K562 (cell line): ENCODE measurements at regions not wholly inside any gene's neighbourhood (a gene's known extent, or its start where the extent isn't known, plus 50 kb on each side); places are given as distances from the start of the nearest gene placed in this dataset.

Source experiments
- ASH1L ChIP-seq: fragments of 450-650 bp; IDR thresholded peaks from 2 replicates; pipeline ENCODE4 v1.6.1; 2018; ENCODE audit warnings: borderline replicate concordance, mild to moderate bottlenecking, low read depth; ENCODE audit not compliant: partially characterized antibody
- DPF2 ChIP-seq: fragments of 450-650 bp; IDR thresholded peaks from 2 replicates; pipeline ENCODE4 v1.6.1; 2016
- E2F3 ChIP-seq: fragments of 250-450 bp; sonication (Bioruptor Pico); IDR thresholded peaks from 2 replicates; pipeline ENCODE4 v1.4.0; 2020; ENCODE audit warnings: mild to moderate bottlenecking
- ELF1 ChIP-seq: fragments of 200-800 bp; sonication (Bioruptor generic); IDR thresholded peaks from 2 replicates; pipeline ENCODE4 v1.6.1; 2016; ENCODE audit warnings: missing genetic modification characterization, missing compliant biosample characterization
- HDGF ChIP-seq: fragments of 450-650 bp; IDR thresholded peaks from 2 replicates; pipeline ENCODE4 v1.6.1; 2016
- KLF16 ChIP-seq: IDR thresholded peaks from 2 replicates; pipeline ENCODE4 v1.6.1; 2016; ENCODE audit warnings: antibody characterized with exemption
- LCOR ChIP-seq: sonication (generic); formaldehyde crosslinking; IDR thresholded peaks from 2 replicates; pipeline ENCODE4 v1.8.0; 2022; ENCODE audit warnings: mild to moderate bottlenecking, missing genetic modification reagents
- MYBL2 ChIP-seq, 2 experiments: fragments of 450-650 bp in 1 of 2; sonication (generic) in 1 of 2; formaldehyde crosslinking in 1 of 2; IDR thresholded peaks; 2 replicates each; pipeline versions ENCODE4 v1.6.1 to v1.8.1; 2017 to 2022; ENCODE audit warnings: borderline replicate concordance in 1 of 2, inconsistent platforms in 1 of 2, low read depth in 1 of 2, mild to moderate bottlenecking in 1 of 2, missing genetic modification reagents in 1 of 2, moderate library complexity in 1 of 2
- TAF9B ChIP-seq: fragments of 450-650 bp; IDR thresholded peaks from 2 replicates; pipeline ENCODE4 v1.6.1; 2018; ENCODE audit warnings: mild to moderate bottlenecking; ENCODE audit not compliant: partially characterized antibody
- ZZZ3 ChIP-seq: fragments of 450-650 bp; IDR thresholded peaks from 2 replicates; pipeline ENCODE4 v1.6.1; 2016; ENCODE audit warnings: antibody characterized with exemption, mild to moderate bottlenecking, moderate library complexity
- TF ChIP-seq, protein P1 (sequence below): fragments of 250-450 bp; sonication (Bioruptor Pico); IDR thresholded peaks from 2 replicates; pipeline ENCODE4 v1.5.0; 2021; ENCODE audit warnings: mild to moderate bottlenecking, moderate library complexity
- TF ChIP-seq, protein P2 (sequence below): sonication (generic); formaldehyde crosslinking; IDR thresholded peaks from 2 replicates; pipeline ENCODE4 v1.8.0; 2022; ENCODE audit warnings: mild to moderate bottlenecking, missing genetic modification reagents
- TF ChIP-seq, protein P3 (sequence below): fragments of 450-650 bp; formaldehyde crosslinking; IDR thresholded peaks from 2 replicates; pipeline ENCODE4 v1.4.0; 2020; ENCODE audit warnings: mild to moderate bottlenecking, moderate library complexity
- TF ChIP-seq, protein P4 (sequence below): fragments of 450-650 bp; IDR thresholded peaks from 2 replicates; pipeline ENCODE4 v1.6.1; 2016; ENCODE audit warnings: antibody characterized with exemption

DNA sequence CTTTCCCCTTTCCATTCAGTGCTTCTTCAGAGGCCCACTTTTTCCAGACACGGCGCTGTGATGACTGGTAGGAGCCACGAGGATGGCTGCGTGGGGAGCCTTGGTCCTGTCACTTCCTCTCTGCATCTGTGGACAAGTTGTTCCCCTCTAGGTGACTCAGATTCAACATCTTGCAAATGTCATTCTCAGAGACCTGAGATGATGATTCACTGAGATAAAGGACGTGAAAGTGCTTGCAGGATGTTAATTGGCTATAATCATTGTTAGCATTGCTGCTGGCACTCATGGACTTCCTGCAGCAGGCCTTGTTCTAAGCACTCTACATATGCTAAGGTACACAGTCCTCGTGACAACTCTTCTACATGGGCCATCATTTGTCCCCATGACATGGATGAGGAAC is 489.8 kb upstream of the ZMIZ1 start (continued):
- no peak for TF ChIP-seq ELF1 (tag)
- TF ChIP-seq LCOR (CRISPR knock-in tag) = no peak
- TF ChIP-seq KLF16 = no peak
- TF ChIP-seq ZZZ3 = no peak
- TF ChIP-seq HDGF = no peak
- no peak for TF ChIP-seq ASH1L
- TF ChIP-seq TAF9B = no peak
- no peak for TF ChIP-seq MYBL2 (IDR thresholded peaks at IDR 0.05; ENCODE audit: low read depth)
- TF ChIP-seq MYBL2 (CRISPR knock-in tag; IDR thresholded peaks at IDR 0.05; ENCODE audit: borderline replicate concordance) = no peak
- TF ChIP-seq, protein P1, sequence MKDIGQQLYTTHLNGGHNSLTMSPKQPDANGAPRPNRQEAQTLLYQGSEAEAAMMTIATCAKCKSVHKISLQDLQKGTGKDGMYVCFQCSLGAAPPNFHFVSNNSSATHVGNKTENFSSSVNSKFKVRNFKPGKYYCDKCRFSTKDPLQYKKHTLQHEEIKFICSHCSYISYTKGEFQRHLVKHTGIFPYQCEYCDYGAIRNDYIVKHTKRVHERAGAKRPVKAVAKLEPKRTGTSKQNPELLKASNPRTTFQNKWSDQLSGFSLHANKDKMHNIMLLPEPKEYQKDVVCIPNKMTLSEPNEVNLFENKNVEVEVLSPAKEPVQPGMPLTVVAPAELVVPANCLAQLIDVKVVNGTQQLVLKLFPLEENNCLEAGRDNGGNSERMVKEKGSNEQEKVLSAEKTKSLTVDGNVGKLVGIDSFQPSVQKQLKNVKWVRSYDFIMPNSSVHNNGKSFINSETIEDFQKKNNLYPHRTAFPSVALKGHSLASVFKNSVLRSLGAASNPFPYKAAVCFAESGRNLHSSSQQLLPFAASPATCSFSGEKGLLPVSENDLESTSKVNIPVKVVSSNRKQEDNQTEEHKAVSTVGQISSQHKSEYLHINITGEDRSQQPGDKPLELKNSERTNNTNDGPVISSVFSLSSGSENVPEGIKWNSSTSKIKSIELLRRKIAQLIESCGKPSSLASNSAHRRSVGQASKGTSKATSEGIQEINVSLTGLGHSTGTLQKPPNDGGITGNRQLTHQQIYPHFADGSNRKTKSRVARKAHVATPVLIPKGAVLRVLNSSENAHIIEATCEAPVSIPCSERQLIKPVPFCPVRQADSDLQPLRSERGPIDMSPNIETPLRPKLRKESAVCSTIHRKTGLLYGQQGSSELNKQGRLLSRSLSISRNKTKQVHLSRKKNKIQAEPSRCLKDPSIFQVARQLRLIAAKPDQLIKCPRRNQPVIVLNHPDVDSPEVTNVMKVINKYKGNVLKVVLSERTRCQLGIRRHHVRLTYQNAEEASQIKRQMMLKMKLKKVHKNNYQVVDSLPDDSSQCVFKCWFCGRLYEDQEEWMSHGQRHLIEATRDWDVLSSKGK (CRISPR knock-in tag) = no peak
- TF ChIP-seq, protein P2, sequence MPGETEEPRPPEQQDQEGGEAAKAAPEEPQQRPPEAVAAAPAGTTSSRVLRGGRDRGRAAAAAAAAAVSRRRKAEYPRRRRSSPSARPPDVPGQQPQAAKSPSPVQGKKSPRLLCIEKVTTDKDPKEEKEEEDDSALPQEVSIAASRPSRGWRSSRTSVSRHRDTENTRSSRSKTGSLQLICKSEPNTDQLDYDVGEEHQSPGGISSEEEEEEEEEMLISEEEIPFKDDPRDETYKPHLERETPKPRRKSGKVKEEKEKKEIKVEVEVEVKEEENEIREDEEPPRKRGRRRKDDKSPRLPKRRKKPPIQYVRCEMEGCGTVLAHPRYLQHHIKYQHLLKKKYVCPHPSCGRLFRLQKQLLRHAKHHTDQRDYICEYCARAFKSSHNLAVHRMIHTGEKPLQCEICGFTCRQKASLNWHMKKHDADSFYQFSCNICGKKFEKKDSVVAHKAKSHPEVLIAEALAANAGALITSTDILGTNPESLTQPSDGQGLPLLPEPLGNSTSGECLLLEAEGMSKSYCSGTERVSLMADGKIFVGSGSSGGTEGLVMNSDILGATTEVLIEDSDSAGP = no peak
- no peak for TF ChIP-seq DPF2
- TF ChIP-seq, protein P3, sequence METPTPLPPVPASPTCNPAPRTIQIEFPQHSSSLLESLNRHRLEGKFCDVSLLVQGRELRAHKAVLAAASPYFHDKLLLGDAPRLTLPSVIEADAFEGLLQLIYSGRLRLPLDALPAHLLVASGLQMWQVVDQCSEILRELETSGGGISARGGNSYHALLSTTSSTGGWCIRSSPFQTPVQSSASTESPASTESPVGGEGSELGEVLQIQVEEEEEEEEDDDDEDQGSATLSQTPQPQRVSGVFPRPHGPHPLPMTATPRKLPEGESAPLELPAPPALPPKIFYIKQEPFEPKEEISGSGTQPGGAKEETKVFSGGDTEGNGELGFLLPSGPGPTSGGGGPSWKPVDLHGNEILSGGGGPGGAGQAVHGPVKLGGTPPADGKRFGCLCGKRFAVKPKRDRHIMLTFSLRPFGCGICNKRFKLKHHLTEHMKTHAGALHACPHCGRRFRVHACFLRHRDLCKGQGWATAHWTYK (CRISPR knock-in tag) = no peak
- TF ChIP-seq, protein P4, sequence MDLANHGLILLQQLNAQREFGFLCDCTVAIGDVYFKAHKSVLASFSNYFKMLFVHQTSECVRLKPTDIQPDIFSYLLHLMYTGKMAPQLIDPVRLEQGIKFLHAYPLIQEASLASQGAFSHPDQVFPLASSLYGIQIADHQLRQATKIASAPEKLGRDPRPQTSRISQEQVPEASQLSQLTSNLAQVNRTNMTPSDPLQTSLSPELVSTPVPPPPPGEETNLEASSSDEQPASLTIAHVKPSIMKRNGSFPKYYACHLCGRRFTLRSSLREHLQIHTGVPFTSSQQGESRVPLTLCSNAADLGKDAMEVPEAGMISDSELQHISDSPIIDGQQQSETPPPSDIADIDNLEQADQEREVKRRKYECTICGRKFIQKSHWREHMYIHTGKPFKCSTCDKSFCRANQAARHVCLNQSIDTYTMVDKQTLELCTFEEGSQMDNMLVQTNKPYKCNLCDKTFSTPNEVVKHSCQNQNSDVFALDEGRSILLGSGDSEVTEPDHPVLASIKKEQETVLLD = no peak
- no peak for TF ChIP-seq E2F3
- TF ChIP-seq, all 486 proteins: peak for 0
